H1 (cell line): ENCODE measurements at regions not wholly inside any gene's neighbourhood (a gene's known extent, or its start where the extent isn't known, plus 50 kb on each side); places are given as distances from the start of the nearest gene placed in this dataset.

ENCODE experiments used
- ATF3 ChIP-seq: IDR thresholded peaks from 2 replicates; pipeline ENCODE4 v1.6.1; 2011; ENCODE audit warnings: low read depth, mild to moderate bottlenecking, low read length; ENCODE audit not compliant: insufficient read depth
- BACH1 ChIP-seq: IDR thresholded peaks from 2 replicates; pipeline ENCODE4 v1.6.1; 2012; ENCODE audit warnings: low read length, improper control_type of control experiment
- CHD7 ChIP-seq: fragments of 300-600 bp; sonication (generic); IDR thresholded peaks from 2 replicates; pipeline ENCODE4 v1.7.1; 2012; ENCODE audit warnings: low read length, moderate library complexity, mild to moderate bottlenecking, inconsistent platforms; ENCODE audit not compliant: insufficient replicate concordance
- CREB1 ChIP-seq: IDR thresholded peaks from 2 replicates; pipeline ENCODE4 v1.6.1; 2012; ENCODE audit warnings: inconsistent platforms
- GABPA ChIP-seq: IDR thresholded peaks from 2 replicates; pipeline ENCODE4 v1.6.1; 2011; ENCODE audit warnings: mild to moderate bottlenecking, low read length, moderate library complexity, borderline replicate concordance; ENCODE audit not compliant: insufficient read depth
- KDM5A ChIP-seq: fragments of 200-600 bp; IDR thresholded peaks from 2 replicates; pipeline ENCODE4 v1.7.1; 2012; ENCODE audit warnings: mild to moderate bottlenecking, low read length, inconsistent platforms, mixed read lengths
- POLR2AphosphoS5 ChIP-seq: IDR thresholded peaks from 2 replicates; pipeline ENCODE4 v1.6.1; 2011; ENCODE audit warnings: low read depth, low read length
- SAP30 ChIP-seq: fragments of 300-600 bp; sonication (generic); IDR thresholded peaks from 2 replicates; pipeline ENCODE4 v1.7.1; 2012; ENCODE audit warnings: low read length, moderate library complexity, mild to moderate bottlenecking, inconsistent platforms; ENCODE audit not compliant: insufficient read depth, insufficient replicate concordance
- SIX5 ChIP-seq: IDR thresholded peaks from 2 replicates; pipeline ENCODE4 v1.6.1; 2011; ENCODE audit warnings: mild to moderate bottlenecking, low read depth, low read length

GRCh38 chr14:48672506-48672905 is 913.7 kb downstream of the RPS29 start (continued):
- no peak for TF ChIP-seq CHD7
- TF ChIP-seq KDM5A = no peak
- TF ChIP-seq SIX5 = no peak
- no peak for TF ChIP-seq CREB1
- no peak for TF ChIP-seq ATF3
- TF ChIP-seq POLR2AphosphoS5 = no peak
- TF ChIP-seq GABPA = no peak
- no peak for TF ChIP-seq BACH1
- TF ChIP-seq SAP30 = no peak
